ENCODE measurements at regions not wholly inside any gene's neighbourhood (a gene's known extent, or its start where the extent isn't known, plus 50 kb on each side); places are given as distances from the start of the nearest gene placed in this dataset.

GRCh38 chr13:83601539-83601938 lies 280.7 kb downstream of the SLITRK1 start:
- H3K27ac ChIP-seq (ENCODE audit: extremely low read depth, low read depth, low read length) = no peak overlapping the region
- no peaks in the 10 kb centered on the region for H3K9me3 ChIP-seq (ENCODE audit: control insufficient read depth, insufficient read depth, low read depth, low read length)
- H3K4me1 ChIP-seq (ENCODE audit: control insufficient read depth, insufficient read depth, low read length) = no peaks in the 10 kb centered on the region
- TF ChIP-seq SCRT2 (tag by site-specific recombination; IDR thresholded peaks at IDR 0.05) (no peak), ZNF488 (tag by site-specific recombination; IDR thresholded peaks at IDR 0.05) (no peak)
- H3K36me3 ChIP-seq (ENCODE audit: control insufficient read depth in 2 of 2, insufficient read depth in 1 of 2, low read length in 2 of 2) = no peaks in the 10 kb centered on the region
- ChIA-PET CTCF (no interaction called here), POLR2A (no interaction called here)
- H3K4me3 ChIP-seq (ENCODE audit: low read depth, low read length) = no peak overlapping the region

DNA sequence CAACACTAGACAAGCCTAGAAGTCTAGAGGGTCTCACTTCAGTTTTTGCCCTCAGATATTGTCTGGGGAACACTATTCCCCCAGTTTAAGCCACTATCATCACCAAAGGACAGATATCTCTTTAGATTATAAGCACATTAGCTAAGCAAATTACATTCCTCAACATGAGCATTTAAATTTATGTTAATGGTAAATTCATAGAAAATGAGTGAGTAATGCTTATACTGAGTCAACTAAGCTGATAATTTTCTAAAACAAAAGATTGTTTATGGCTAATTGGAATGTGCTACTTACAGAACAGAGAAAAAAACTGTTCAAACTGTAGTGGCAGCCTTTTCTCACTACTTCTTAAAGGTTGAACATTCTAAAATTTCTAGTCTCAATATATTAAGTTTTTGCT lies 290.2 kb downstream of the SLITRK1 start:
- Histone ChIP-seq H3K4me1 (ENCODE audit: control insufficient read depth, insufficient read depth, low read length) (no peaks in the 10 kb centered on the region), H3K9me3 (ENCODE audit: control insufficient read depth, insufficient read depth, low read depth, low read length) (no peaks in the 10 kb centered on the region), H3K36me3 (ENCODE audit: control insufficient read depth in 2 of 2, insufficient read depth in 1 of 2, low read length in 2 of 2) (no peaks in the 10 kb centered on the region), H3K4me3 (ENCODE audit: low read depth, low read length) (no peak overlapping the region), H3K27ac (ENCODE audit: extremely low read depth, low read depth, low read length) (no peak overlapping the region)
- TF ChIP-seq ZNF660 (tag by site-specific recombination; IDR thresholded peaks at IDR 0.05) (no peak), BCL11B (tag by site-specific recombination; IDR thresholded peaks at IDR 0.05; ENCODE audit: low read depth) (no peak), ZFP37 (tag by site-specific recombination; IDR thresholded peaks at IDR 0.05) (no peak), ZNF214 (tag by site-specific recombination; IDR thresholded peaks at IDR 0.05; ENCODE audit: borderline replicate concordance) (no peak), ZBTB6 (tag by site-specific recombination; IDR thresholded peaks at IDR 0.05) (no peak), ZNF777 (tag by site-specific recombination; IDR thresholded peaks at IDR 0.05; ENCODE audit: borderline replicate concordance) (no peak)
- TF ChIP-seq, protein P1, sequence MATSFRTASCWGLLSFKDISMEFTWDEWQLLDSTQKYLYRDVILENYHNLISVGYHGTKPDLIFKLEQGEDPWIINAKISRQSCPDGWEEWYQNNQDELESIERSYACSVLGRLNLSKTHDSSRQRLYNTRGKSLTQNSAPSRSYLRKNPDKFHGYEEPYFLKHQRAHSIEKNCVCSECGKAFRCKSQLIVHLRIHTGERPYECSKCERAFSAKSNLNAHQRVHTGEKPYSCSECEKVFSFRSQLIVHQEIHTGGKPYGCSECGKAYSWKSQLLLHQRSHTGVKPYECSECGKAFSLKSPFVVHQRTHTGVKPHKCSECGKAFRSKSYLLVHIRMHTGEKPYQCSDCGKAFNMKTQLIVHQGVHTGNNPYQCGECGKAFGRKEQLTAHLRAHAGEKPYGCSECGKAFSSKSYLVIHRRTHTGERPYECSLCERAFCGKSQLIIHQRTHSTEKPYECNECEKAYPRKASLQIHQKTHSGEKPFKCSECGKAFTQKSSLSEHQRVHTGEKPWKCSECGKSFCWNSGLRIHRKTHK (tag by site-specific recombination; IDR thresholded peaks at IDR 0.05) = no peak
- TF ChIP-seq, protein P2, sequence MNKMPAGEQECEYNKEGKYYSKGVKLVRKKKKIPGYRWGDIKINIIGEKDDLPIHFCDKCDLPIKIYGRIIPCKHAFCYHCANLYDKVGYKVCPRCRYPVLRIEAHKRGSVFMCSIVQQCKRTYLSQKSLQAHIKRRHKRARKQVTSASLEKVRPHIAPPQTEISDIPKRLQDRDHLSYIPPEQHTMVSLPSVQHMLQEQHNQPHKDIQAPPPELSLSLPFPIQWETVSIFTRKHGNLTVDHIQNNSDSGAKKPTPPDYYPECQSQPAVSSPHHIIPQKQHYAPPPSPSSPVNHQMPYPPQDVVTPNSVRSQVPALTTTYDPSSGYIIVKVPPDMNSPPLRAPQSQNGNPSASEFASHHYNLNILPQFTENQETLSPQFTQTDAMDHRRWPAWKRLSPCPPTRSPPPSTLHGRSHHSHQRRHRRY (tag by site-specific recombination; IDR thresholded peaks at IDR 0.05) = no peak
- ChIA-PET POLR2A (no interaction called here), CTCF (interaction anchor here (0.6 kb wide), 1 partner anchor 239 kb away, joined by 3 read pairs; no protein-coding TSS in a partner anchor)

GRCh38 chr13:83589814-83590213 lies 292.5 kb downstream of the SLITRK1 start:
- ChIA-PET POLR2A (no interaction called here), CTCF (no interaction called here)
- Histone ChIP-seq H3K36me3 (ENCODE audit: control insufficient read depth in 2 of 2, insufficient read depth in 1 of 2, low read length in 2 of 2) (no peaks in the 10 kb centered on the region), H3K4me1 (ENCODE audit: control insufficient read depth, insufficient read depth, low read length) (no peaks in the 10 kb centered on the region), H3K9me3 (ENCODE audit: control insufficient read depth, insufficient read depth, low read depth, low read length) (no peaks in the 10 kb centered on the region), H3K4me3 (ENCODE audit: low read depth, low read length) (no peak overlapping the region), H3K27ac (ENCODE audit: extremely low read depth, low read depth, low read length) (no peak overlapping the region)
- TF ChIP-seq ZNF10 (tag by site-specific recombination; IDR thresholded peaks at IDR 0.05) (no peak), ZNF561 (tag by site-specific recombination; IDR thresholded peaks at IDR 0.05; ENCODE audit: borderline replicate concordance) (no peak), ZNF248 (tag by site-specific recombination; IDR thresholded peaks at IDR 0.05) (no peak), ZFP3 (tag by site-specific recombination; IDR thresholded peaks at IDR 0.05; ENCODE audit: low read depth) (no peak), ZNF558 (tag by site-specific recombination; IDR thresholded peaks at IDR 0.05) (no peak), ZNF341 (tag by site-specific recombination; IDR thresholded peaks at IDR 0.05; ENCODE audit: low read depth) (no peak), SP2 (tag by site-specific recombination; IDR thresholded peaks at IDR 0.05) (no peak), ZBTB44 (tag by site-specific recombination; IDR thresholded peaks at IDR 0.05) (no peak), ZNF202 (tag by site-specific recombination; IDR thresholded peaks at IDR 0.05; ENCODE audit: borderline replicate concordance) (no peak), ZNF114 (tag by site-specific recombination; IDR thresholded peaks at IDR 0.05) (no peak)
- TF ChIP-seq, protein P3, sequence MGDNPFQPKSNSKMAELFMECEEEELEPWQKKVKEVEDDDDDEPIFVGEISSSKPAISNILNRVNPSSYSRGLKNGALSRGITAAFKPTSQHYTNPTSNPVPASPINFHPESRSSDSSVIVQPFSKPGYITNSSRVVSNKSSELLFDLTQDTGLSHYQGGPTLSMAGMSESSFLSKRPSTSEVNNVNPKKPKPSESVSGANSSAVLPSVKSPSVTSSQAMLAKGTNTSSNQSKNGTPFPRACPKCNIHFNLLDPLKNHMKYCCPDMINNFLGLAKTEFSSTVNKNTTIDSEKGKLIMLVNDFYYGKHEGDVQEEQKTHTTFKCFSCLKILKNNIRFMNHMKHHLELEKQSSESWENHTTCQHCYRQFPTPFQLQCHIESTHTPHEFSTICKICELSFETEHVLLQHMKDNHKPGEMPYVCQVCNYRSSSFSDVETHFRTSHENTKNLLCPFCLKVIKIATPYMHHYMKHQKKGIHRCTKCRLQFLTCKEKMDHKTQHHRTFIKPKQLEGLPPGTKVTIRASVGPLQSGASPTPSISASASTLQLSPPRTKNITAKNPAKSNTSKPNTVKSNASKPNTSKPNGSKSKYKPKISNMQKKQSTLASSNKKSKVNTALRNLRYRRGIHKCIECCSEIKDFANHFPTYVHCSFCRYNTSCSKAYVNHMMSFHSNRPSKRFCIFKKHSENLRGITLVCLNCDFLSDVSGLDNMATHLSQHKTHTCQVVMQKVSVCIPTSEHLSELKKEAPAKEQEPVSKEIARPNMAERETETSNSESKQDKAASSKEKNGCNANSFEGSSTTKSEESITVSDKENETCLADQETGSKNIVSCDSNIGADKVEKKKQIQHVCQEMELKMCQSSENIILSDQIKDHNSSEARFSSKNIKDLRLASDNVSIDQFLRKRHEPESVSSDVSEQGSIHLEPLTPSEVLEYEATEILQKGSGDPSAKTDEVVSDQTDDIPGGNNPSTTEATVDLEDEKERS (tag by site-specific recombination; IDR thresholded peaks at IDR 0.05) = no peak
- TF ChIP-seq, protein P4, sequence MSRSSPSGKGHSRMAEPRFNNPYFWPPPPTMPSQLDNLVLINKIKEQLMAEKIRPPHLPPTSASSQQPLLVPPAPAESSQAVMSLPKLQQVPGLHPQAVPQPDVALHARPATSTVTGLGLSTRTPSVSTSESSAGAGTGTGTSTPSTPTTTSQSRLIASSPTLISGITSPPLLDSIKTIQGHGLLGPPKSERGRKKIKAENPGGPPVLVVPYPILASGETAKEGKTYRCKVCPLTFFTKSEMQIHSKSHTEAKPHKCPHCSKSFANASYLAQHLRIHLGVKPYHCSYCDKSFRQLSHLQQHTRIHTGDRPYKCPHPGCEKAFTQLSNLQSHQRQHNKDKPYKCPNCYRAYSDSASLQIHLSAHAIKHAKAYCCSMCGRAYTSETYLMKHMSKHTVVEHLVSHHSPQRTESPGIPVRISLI (tag by site-specific recombination; IDR thresholded peaks at IDR 0.05) = no peak
